ENCODE measurements at regions not wholly inside any gene's neighbourhood (a gene's known extent, or its start where the extent isn't known, plus 50 kb on each side); places are given as distances from the start of the nearest gene placed in this dataset.

DNA sequence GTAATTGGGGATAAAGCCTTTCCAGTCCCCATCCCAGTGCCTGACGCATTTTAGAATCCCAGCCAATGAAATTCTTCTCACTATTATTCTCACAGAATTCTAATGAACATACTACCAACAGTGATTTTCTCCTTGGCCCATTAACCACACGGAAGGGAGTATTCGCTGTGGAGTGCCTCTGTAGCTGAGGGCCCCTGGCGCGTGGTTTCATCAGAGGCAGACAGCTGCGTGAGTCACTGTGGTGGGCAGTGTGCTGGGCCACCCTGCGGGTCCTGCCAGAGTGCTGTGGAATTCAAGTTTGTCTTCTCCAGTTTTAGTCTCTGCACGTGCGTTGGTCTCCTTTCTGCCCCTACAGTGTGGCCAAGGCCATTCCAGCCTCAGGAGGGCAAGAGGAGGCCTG is 335.4 kb upstream of the FAT1 start:
- H3K36me3 ChIP-seq (replicated peaks in 1 of 2; ENCODE audit: control insufficient read depth in 1 of 2, insufficient read depth in 2 of 2, low read length in 2 of 2), result no peaks in the 10 kb centered on the region
- TF ChIP-seq FOXK2 (IDR thresholded peaks at IDR 0.05) (no peak), RFX3 (CRISPR knock-in tag; IDR thresholded peaks at IDR 0.05) (no peak), GFI1 (CRISPR knock-in tag; IDR thresholded peaks at IDR 0.05; ENCODE audit: borderline replicate concordance) (no peak), KDM4B (CRISPR knock-in tag; IDR thresholded peaks at IDR 0.05) (no peak), RARG (CRISPR knock-in tag; IDR thresholded peaks at IDR 0.05; ENCODE audit: low read depth) (no peak), ZFYVE20 (CRISPR knock-in tag; IDR thresholded peaks at IDR 0.05; ENCODE audit: borderline replicate concordance, low read depth) (no peak), HOXA5 (CRISPR knock-in tag; IDR thresholded peaks at IDR 0.05) (no peak), KAT7 (CRISPR knock-in tag; IDR thresholded peaks at IDR 0.05; ENCODE audit: borderline replicate concordance) (no peak), ZNF607 (CRISPR knock-in tag; IDR thresholded peaks at IDR 0.05; ENCODE audit: borderline replicate concordance) (no peak), MXI1 (IDR thresholded peaks at IDR 0.05; ENCODE audit: borderline replicate concordance, low read depth, low read length) (no peak), MYNN (CRISPR knock-in tag; IDR thresholded peaks at IDR 0.05; ENCODE audit: low read depth) (no peak)
- TF ChIP-seq, protein P1, sequence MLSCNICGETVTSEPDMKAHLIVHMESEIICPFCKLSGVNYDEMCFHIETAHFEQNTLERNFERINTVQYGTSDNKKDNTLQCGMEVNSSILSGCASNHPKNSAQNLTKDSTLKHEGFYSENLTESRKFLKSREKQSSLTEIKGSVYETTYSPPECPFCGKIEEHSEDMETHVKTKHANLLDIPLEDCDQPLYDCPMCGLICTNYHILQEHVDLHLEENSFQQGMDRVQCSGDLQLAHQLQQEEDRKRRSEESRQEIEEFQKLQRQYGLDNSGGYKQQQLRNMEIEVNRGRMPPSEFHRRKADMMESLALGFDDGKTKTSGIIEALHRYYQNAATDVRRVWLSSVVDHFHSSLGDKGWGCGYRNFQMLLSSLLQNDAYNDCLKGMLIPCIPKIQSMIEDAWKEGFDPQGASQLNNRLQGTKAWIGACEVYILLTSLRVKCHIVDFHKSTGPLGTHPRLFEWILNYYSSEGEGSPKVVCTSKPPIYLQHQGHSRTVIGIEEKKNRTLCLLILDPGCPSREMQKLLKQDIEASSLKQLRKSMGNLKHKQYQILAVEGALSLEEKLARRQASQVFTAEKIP (CRISPR knock-in tag; IDR thresholded peaks at IDR 0.05; ENCODE audit: borderline replicate concordance), result no peak
- TF ChIP-seq, protein P2, sequence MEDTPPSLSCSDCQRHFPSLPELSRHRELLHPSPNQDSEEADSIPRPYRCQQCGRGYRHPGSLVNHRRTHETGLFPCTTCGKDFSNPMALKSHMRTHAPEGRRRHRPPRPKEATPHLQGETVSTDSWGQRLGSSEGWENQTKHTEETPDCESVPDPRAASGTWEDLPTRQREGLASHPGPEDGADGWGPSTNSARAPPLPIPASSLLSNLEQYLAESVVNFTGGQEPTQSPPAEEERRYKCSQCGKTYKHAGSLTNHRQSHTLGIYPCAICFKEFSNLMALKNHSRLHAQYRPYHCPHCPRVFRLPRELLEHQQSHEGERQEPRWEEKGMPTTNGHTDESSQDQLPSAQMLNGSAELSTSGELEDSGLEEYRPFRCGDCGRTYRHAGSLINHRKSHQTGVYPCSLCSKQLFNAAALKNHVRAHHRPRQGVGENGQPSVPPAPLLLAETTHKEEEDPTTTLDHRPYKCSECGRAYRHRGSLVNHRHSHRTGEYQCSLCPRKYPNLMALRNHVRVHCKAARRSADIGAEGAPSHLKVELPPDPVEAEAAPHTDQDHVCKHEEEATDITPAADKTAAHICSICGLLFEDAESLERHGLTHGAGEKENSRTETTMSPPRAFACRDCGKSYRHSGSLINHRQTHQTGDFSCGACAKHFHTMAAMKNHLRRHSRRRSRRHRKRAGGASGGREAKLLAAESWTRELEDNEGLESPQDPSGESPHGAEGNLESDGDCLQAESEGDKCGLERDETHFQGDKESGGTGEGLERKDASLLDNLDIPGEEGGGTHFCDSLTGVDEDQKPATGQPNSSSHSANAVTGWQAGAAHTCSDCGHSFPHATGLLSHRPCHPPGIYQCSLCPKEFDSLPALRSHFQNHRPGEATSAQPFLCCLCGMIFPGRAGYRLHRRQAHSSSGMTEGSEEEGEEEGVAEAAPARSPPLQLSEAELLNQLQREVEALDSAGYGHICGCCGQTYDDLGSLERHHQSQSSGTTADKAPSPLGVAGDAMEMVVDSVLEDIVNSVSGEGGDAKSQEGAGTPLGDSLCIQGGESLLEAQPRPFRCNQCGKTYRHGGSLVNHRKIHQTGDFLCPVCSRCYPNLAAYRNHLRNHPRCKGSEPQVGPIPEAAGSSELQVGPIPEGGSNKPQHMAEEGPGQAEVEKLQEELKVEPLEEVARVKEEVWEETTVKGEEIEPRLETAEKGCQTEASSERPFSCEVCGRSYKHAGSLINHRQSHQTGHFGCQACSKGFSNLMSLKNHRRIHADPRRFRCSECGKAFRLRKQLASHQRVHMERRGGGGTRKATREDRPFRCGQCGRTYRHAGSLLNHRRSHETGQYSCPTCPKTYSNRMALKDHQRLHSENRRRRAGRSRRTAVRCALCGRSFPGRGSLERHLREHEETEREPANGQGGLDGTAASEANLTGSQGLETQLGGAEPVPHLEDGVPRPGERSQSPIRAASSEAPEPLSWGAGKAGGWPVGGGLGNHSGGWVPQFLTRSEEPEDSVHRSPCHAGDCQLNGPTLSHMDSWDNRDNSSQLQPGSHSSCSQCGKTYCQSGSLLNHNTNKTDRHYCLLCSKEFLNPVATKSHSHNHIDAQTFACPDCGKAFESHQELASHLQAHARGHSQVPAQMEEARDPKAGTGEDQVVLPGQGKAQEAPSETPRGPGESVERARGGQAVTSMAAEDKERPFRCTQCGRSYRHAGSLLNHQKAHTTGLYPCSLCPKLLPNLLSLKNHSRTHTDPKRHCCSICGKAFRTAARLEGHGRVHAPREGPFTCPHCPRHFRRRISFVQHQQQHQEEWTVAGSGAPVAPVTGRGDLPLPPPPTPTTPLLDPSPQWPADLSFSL (CRISPR knock-in tag; IDR thresholded peaks at IDR 0.05), result no peak
- DNase-seq (ENCODE audit: low spot score) (no peak), FAIRE-seq (no peak), ATAC-seq (no peak)
- H3K4me1 ChIP-seq (ENCODE audit: insufficient read depth, low read length), result no peaks in the 10 kb centered on the region
- no peaks in the 10 kb centered on the region for H4K20me1 ChIP-seq (ENCODE audit: insufficient read depth, low read length)
- no peak overlapping the region for H3K4me3 ChIP-seq (replicated peaks in 1 of 3; ENCODE audit: insufficient read depth in 1 of 3, low read depth in 2 of 3, low read length in 3 of 3)
- H3K79me2 ChIP-seq (ENCODE audit: insufficient read depth, low read length), result no peaks in the 10 kb centered on the region
- H3K27me3 ChIP-seq (ENCODE audit: control insufficient read depth in 1 of 2, insufficient read depth in 2 of 2, low read length in 2 of 2), result peaks cover 2 to 33% of the 10 kb centered on the region in 2 experiments; a peak in 3 of 5 replicates
- no peak overlapping the region for H3K4me2 ChIP-seq (ENCODE audit: low read depth, low read length)
- CTCF ChIA-PET (ENCODE audit: low intra/inter-chr PET ratio, low total read pairs), result no interaction called here
- no peak overlapping the region for H3K9ac ChIP-seq (ENCODE audit: insufficient read depth, low read depth, low read length)
- no peaks in the 10 kb centered on the region for H3K9me3 ChIP-seq (ENCODE audit: low read length)
- intact Hi-C loops (cut with micrococcal nuclease; ENCODE audit: unreplicated experiment), result no loop called here
- no peak overlapping the region for H2AFZ ChIP-seq (ENCODE audit: low read length)
- 38% methylated on average over 9 of the region's 9 CpGs for WGBS (ENCODE audit: low lambda C conversion rate)
- in situ Hi-C loops (cut with HindIII; ENCODE audit: extremely low pct_ligation_motif_present, low pct_unique_long_range_greater_than_20kb), result no loop called here
- BruUV-seq (replicated peaks), result no TSS peak
- POLR2A ChIA-PET, result no interaction called here
- H3K27ac ChIP-seq (ENCODE audit: extremely low read length, insufficient read depth, low read length), result no peak overlapping the region
